Mammary epithelial cell (primary cell): ENCODE measurements at regions not wholly inside any gene's neighbourhood (a gene's known extent, or its start where the extent isn't known, plus 50 kb on each side); places are given as distances from the start of the nearest gene placed in this dataset.
"Not testable (repeated sequence)": the region's sequence is repeated elsewhere in the genome, so short reads cannot be mapped to it uniquely, and the experiment has no call there.

Experiments used
- EZH2 ChIP-seq: IDR thresholded peaks from 2 replicates; pipeline ENCODE4 v1.6.1; 2012; ENCODE audit warnings: low read length, inconsistent platforms, borderline replicate concordance
- TF ChIP-seq, protein P1 (sequence below), 2 donors: IDR thresholded peaks in 1 of 2; conservative IDR thresholded peaks in 1 of 2; 2 replicates each; pipeline ENCODE4 v1.5.1; 2011 to 2012; ENCODE audit warnings: inconsistent platforms in 2 of 2, low read length in 2 of 2, mild to moderate bottlenecking in 2 of 2, control low read depth in 1 of 2, low read depth in 1 of 2; ENCODE audit not compliant: insufficient read depth in 1 of 2; ENCODE audit errors: extremely low read depth in 1 of 2

GRCh38 chr13:52235900-52236595 lies 76.7 kb upstream of the NEK3 start:
- TF ChIP-seq, protein P1, sequence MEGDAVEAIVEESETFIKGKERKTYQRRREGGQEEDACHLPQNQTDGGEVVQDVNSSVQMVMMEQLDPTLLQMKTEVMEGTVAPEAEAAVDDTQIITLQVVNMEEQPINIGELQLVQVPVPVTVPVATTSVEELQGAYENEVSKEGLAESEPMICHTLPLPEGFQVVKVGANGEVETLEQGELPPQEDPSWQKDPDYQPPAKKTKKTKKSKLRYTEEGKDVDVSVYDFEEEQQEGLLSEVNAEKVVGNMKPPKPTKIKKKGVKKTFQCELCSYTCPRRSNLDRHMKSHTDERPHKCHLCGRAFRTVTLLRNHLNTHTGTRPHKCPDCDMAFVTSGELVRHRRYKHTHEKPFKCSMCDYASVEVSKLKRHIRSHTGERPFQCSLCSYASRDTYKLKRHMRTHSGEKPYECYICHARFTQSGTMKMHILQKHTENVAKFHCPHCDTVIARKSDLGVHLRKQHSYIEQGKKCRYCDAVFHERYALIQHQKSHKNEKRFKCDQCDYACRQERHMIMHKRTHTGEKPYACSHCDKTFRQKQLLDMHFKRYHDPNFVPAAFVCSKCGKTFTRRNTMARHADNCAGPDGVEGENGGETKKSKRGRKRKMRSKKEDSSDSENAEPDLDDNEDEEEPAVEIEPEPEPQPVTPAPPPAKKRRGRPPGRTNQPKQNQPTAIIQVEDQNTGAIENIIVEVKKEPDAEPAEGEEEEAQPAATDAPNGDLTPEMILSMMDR (conservative IDR thresholded peaks at IDR 0.05 in 1 of 2, IDR thresholded peaks at IDR 0.05 in 1 of 2; ENCODE audit: extremely low read depth in 1 of 2, insufficient read depth in 1 of 2, low read depth in 1 of 2, low read length in 2 of 2), result peak; percentile 33 to 53
- not testable (repeated sequence) for TF ChIP-seq EZH2
